ENCODE measurements at regions not wholly inside any gene's neighbourhood (a gene's known extent, or its start where the extent isn't known, plus 50 kb on each side); places are given as distances from the start of the nearest gene placed in this dataset.

- TF ChIP-seq ETV6 (CRISPR knock-in tag; IDR thresholded peaks at IDR 0.05), result no peak
- TF ChIP-seq TEAD1 (CRISPR knock-in tag; IDR thresholded peaks at IDR 0.05), result no peak
- no peak for TF ChIP-seq CTCF (IDR thresholded peaks at IDR 0.05)
- TF ChIP-seq RELA (CRISPR knock-in tag; IDR thresholded peaks at IDR 0.05; ENCODE audit: borderline replicate concordance), result no peak
- no peak for TF ChIP-seq NFYB (CRISPR knock-in tag; conservative IDR thresholded peaks at IDR 0.05; ENCODE audit: low read depth)
- no peak for TF ChIP-seq ZNF317 (CRISPR knock-in tag; IDR thresholded peaks at IDR 0.05; ENCODE audit: borderline replicate concordance, low read depth)
- no peak for TF ChIP-seq ZMAT4 (CRISPR knock-in tag; IDR thresholded peaks at IDR 0.05)
Observed at GRCh38 chr6:25010176-25010575, 74.4 kb upstream of the RIPOR2 start.

Measured in WTC11 (cell line).